ENCODE measurements at regions not wholly inside any gene's neighbourhood (a gene's known extent, or its start where the extent isn't known, plus 50 kb on each side); places are given as distances from the start of the nearest gene placed in this dataset.

DNA sequence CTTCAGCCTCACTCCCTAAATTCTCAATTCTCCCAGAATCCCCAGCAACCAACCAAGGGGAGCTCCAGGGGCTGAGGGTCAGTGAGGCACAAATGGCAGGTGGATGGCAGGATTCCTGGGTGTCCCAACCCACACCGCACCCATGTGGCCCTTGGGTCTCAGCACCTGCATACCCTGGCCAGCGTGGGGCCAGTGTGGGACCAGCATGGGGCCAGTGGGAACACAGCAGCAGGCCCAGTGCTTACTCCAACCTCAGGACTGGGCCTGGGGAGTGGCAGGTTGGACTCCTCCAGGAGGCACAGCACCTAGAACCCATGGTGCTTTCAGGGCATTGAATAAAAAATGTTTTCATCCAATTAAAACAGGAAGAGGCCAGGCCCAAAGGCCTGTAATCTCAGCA lies 202.0 kb downstream of the TSHZ3 start:
- DNase-seq (ENCODE audit: extremely low spot score), result no peak
- Histone ChIP-seq H3K27ac (ENCODE audit: low read depth) (no peak overlapping the region), H3K4me3 (ENCODE audit: low read depth, low read length) (no peak overlapping the region), H3K36me3 (ENCODE audit: insufficient read depth) (no peaks in the 10 kb centered on the region), H3K4me1 (ENCODE audit: insufficient read depth) (no peaks in the 10 kb centered on the region)
- WGBS, result 95% methylated on average over 2 of the region's 2 CpGs

DNA sequence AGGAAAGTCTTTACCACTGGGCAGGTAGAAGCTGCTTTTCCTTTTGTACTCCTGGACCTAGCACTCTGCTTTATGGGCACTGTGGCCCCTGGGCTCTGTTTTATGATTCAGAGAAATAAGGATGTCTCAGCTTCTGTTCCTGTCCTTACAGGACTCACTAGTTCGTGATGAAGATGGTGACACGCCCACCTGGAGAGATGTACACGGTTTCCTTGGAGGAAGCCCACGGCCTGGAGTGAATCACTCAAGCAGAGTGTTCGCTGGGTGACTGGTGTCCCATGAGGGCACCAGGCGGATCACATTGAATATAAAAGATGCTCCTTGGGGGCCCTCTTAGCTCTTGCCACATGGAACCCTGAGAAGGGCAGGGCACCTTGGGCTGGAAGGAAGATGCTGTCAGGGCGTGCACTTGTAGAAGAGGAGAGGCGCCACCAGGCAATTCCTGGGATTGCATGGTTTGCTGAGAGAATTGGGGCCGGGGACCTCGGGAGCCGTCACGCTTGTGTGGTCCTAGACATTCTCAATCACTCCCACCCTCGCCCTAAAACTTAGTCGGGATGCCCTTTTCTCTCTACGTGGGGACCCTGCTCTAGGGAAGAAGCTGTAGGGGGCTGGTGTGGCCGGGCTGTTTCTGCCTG lies 202.6 kb downstream of the TSHZ3 start:
- Histone ChIP-seq H3K27ac (ENCODE audit: low read depth) (no peak overlapping the region), H3K36me3 (ENCODE audit: insufficient read depth) (no peaks in the 10 kb centered on the region), H3K4me1 (ENCODE audit: insufficient read depth) (no peaks in the 10 kb centered on the region), H3K4me3 (ENCODE audit: low read depth, low read length) (no peak overlapping the region)
- WGBS, result 92% methylated on average over 16 of the region's 16 CpGs
- no peak for DNase-seq (ENCODE audit: extremely low spot score)

DNA sequence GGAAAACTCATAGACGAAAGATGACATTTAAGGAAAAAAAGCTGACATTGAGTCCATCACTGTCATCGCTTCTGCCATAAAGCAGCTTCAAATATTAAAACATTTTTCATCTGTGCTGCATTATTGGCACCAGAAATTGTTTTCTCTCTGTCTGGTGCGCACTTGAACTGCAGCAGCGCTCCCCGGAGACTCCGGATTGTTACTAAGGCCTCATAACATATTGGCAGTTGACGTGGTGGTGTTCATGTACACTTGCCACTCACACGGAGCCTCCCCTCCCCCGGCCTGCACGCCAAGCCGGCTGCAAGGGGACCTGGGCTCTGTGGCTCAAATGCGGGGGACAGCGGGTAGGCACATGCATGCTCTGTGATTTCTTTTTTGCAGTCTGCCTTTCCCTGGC lies 203.2 kb downstream of the TSHZ3 start:
- no peak overlapping the region for H3K27ac ChIP-seq (ENCODE audit: low read depth)
- no peak for DNase-seq (ENCODE audit: extremely low spot score)
- WGBS, result 87% methylated on average over 13 of the region's 13 CpGs

DNA sequence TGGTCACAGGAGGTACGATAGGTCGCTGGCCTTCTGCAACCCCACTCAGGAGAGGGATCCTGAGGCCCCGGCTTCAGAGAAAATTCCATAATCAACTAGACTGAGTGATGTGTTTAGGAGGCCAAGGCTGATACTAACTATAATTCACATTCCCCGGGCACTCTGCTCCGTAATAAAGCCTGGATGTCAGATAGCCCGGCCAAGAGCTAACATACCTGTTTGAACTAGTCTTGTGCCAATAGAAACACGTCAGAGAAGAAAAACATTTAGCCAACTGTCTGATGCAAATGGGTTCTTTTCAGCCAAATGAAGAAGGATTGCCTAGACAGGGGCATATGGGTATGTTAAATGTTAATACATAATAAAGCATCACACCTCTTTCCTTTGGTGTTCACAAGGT lies 204.2 kb downstream of the TSHZ3 start:
- Histone ChIP-seq H3K36me3 (ENCODE audit: insufficient read depth) (no peaks in the 10 kb centered on the region), H3K4me1 (ENCODE audit: insufficient read depth) (no peaks in the 10 kb centered on the region), H3K4me3 (ENCODE audit: low read depth, low read length) (no peak overlapping the region), H3K27ac (ENCODE audit: low read depth) (no peak overlapping the region)
- 76% methylated on average over 7 of the region's 7 CpGs for WGBS
- no peak for DNase-seq (ENCODE audit: extremely low spot score)

More for the DNA sequence above, 203.2 kb downstream of the TSHZ3 start:
- H3K4me3 ChIP-seq (ENCODE audit: low read depth, low read length), result no peak overlapping the region
- no peaks in the 10 kb centered on the region for H3K4me1 ChIP-seq (ENCODE audit: insufficient read depth)
- no peaks in the 10 kb centered on the region for H3K36me3 ChIP-seq (ENCODE audit: insufficient read depth)

DNA sequence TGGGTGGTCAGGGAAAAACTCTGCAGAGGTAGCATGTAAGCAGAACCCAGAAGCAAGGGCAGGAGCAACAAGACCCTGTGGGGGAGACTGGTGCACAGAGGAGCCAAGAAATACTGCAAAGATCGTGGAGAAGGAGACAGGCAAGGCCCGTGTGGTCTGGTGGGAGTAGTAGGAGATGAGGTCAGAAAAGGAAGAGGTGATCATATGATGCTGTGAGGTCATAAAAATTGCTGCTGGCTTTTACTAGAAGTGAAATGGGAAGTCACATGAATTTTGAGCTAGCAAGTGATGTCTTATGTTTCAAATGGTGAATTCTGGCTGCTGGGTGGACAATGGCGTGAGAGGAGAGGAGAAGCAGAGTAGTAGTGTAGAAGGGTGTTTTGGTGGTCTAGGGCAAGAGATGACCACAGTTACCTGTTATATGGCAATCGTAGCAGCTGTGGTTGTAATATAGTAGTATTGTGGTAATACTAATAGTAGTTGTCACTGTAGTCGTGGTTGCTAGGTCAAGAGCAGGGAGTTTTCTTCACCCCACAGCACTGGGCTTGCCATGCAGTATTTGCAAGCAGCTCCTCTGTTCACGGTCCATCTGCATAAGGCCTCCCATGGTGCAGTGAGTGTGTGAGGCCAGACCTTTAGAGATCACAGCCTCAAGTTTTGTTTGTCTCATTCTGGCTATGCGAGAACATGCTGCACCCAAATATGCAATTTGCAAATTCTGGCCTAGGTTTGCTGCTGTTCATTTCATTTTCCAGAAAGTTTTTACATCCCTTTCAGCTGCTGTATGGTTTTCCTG lies 205.0 kb downstream of the TSHZ3 start:
- DNase-seq (ENCODE audit: extremely low spot score), result no peak
- WGBS, result 92% methylated on average over 7 of the region's 7 CpGs
- Histone ChIP-seq H3K4me3 (ENCODE audit: low read depth, low read length) (no peak overlapping the region), H3K36me3 (ENCODE audit: insufficient read depth) (no peaks in the 10 kb centered on the region), H3K4me1 (ENCODE audit: insufficient read depth) (no peaks in the 10 kb centered on the region), H3K27ac (ENCODE audit: low read depth) (no peak overlapping the region)

DNA sequence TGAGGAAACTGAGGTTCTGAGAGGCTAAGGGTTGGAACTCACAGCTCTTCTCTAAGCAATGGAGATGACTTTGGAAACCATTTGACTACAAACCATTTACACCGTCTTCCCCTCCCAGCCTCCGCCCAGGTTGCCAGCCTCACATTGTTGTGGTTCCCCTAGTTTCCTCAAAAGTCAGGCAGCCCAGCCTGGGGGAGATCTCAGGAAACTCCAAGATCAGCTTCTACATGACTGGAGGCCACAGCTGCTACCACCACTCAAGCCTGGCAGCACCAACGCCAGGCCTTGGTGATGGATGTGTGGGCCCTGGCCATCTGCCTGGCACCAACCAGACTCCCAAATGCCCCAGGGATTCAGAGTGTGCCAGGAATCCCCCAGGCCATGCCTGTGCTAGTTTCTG lies 207.9 kb downstream of the TSHZ3 start:
- DNase-seq (ENCODE audit: extremely low spot score), result no peak

DNA sequence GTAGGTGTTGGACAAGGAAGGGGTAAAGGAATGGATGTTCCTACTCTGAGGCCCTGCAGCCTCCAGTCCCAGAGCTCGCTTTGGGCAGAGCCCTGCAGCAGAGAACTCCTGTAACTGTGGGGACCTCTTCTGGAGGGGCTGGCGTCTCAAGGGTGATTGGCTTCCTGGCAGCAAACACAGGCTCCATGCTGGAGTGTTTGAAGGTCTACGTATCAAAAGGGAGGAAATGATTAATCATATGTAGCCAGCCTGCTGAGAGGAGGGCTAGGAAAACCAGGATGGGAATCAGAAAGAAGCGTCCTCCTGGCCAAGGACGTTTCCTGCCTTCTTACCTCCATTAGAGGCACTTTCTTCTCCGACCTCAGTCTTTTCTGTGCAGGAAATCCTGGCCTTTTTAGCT lies 208.5 kb downstream of the TSHZ3 start:
- no peak overlapping the region for H3K27ac ChIP-seq (ENCODE audit: low read depth)
- no peak overlapping the region for H3K4me3 ChIP-seq (ENCODE audit: low read depth, low read length)
- WGBS, result 75% methylated on average over 6 of the region's 6 CpGs
- no peaks in the 10 kb centered on the region for H3K36me3 ChIP-seq (ENCODE audit: insufficient read depth)
- no peaks in the 10 kb centered on the region for H3K4me1 ChIP-seq (ENCODE audit: insufficient read depth)
- DNase-seq (ENCODE audit: extremely low spot score), result no peak

More for the DNA sequence above, 207.9 kb downstream of the TSHZ3 start:
- H3K4me3 ChIP-seq (ENCODE audit: low read depth, low read length), result no peak overlapping the region
- 94% methylated on average over 3 of the region's 3 CpGs for WGBS
- no peak overlapping the region for H3K27ac ChIP-seq (ENCODE audit: low read depth)
- no peaks in the 10 kb centered on the region for H3K4me1 ChIP-seq (ENCODE audit: insufficient read depth)
- no peaks in the 10 kb centered on the region for H3K36me3 ChIP-seq (ENCODE audit: insufficient read depth)

DNA sequence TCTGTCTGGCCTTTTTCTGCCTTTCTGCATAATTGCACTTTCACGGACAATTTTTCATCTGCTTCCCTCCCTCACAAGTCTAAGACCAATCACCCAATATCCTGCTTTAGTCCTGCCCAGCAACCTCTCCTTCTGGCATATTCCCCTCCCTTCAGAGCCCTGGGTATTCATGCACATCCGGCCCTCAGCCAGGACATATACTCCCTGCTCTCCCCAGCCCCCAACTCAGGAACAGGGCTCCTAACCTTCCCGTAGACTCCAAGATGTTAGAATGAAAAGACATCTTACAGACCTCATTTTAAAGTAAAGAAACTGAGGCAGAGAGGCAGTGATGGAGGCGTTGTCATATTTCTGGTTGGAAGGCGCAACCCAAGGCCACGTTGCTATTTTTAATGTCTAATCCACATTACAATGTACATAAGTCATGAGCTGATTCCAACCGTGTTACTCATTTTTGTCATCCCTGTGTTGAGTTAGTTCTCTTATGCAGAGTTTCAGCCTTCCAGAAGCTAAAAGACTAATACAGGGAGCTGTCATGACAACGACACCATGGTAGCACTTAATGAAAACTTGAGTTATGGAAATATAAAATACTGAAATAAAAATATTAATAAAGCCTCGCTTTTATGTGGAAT lies 209.2 kb downstream of the TSHZ3 start:
- WGBS, result 78% methylated on average over 9 of the region's 9 CpGs
- H3K4me1 ChIP-seq (ENCODE audit: insufficient read depth), result no peaks in the 10 kb centered on the region
- no peak overlapping the region for H3K27ac ChIP-seq (ENCODE audit: low read depth)
- no peak overlapping the region for H3K4me3 ChIP-seq (ENCODE audit: low read depth, low read length)
- no peaks in the 10 kb centered on the region for H3K36me3 ChIP-seq (ENCODE audit: insufficient read depth)
- no peak for DNase-seq (ENCODE audit: extremely low spot score)

DNA sequence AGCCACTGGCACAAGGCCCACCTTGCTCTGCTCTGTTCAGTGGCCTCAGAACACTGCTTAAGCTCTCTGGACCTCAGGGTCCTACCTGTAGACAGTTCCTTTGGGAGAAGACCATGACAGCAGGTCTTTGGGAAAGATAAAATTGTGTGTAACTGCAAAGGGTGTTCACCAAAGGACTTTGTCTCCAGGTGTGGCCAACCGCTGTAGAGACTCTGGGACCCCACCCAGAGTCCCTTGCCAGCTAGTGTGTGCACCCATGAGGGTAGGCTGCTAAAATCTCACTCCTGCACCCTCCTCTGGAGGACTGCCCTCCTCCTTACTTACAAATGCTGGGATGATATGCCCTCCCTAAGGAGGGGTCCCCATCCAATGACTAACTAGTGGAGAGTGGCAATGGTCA lies 211.2 kb downstream of the TSHZ3 start:
- Histone ChIP-seq H3K36me3 (ENCODE audit: insufficient read depth) (no peaks in the 10 kb centered on the region), H3K27ac (ENCODE audit: low read depth) (no peak overlapping the region), H3K4me3 (ENCODE audit: low read depth, low read length) (no peak overlapping the region), H3K4me1 (ENCODE audit: insufficient read depth) (no peaks in the 10 kb centered on the region)
- WGBS, result 98% methylated on average over 1 of the region's 1 CpG
- no peak for DNase-seq (ENCODE audit: extremely low spot score)

DNA sequence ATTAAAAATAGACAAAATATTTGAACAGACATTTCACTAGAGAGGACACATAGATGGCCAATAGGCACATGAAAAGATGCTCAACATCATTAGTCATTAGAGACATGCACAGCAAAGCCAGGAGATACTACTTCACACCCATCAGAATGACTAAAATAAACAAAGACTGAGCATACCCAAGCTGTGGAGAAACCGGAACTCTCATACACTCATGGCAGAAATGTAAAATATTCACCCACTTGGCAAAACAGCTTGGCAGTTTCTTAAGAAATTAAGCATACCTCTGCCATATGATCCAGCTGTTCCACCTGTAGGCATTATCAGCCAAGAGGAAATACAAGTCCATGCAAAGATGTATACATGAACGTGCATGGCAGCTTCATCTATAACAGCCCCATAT lies 213.4 kb downstream of the TSHZ3 start:
- WGBS, result 55% methylated on average over 2 of the region's 2 CpGs
- H3K4me1 ChIP-seq (ENCODE audit: insufficient read depth), result no peaks in the 10 kb centered on the region

DNA sequence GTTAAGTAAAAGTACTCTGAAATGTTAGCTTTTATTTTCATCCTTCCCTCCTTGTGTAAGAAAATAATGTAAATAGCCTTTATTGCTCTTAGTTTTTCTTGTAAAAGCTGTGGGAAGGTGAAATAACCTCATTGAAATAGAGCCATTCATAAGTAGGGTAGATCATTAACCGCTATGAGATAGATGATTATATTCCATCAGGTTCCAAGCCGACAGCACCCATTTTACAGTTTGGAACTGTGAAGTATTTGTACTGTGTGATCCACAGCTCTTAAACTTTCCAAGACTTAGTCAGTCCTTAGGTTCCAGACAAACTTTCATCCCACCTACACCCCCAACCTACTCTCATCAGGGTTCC lies 216.5 kb downstream of the TSHZ3 start:
- DNase-seq (ENCODE audit: extremely low spot score), result no peak
- 87% methylated on average over 2 of the region's 2 CpGs for whole genome bisulfite sequencing
- Histone ChIP-seq H3K36me3 (ENCODE audit: insufficient read depth) (no peaks in the 10 kb centered on the region), H3K27ac (ENCODE audit: low read depth) (no peak overlapping the region), H3K4me1 (ENCODE audit: insufficient read depth) (no peaks in the 10 kb centered on the region), H3K4me3 (ENCODE audit: low read depth, low read length) (no peak overlapping the region)

More for the DNA sequence above, 213.4 kb downstream of the TSHZ3 start:
- no peaks in the 10 kb centered on the region for H3K36me3 ChIP-seq (ENCODE audit: insufficient read depth)
- no peak for DNase-seq (ENCODE audit: extremely low spot score)
- H3K27ac ChIP-seq (ENCODE audit: low read depth), result no peak overlapping the region
- no peak overlapping the region for H3K4me3 ChIP-seq (ENCODE audit: low read depth, low read length)

DNA sequence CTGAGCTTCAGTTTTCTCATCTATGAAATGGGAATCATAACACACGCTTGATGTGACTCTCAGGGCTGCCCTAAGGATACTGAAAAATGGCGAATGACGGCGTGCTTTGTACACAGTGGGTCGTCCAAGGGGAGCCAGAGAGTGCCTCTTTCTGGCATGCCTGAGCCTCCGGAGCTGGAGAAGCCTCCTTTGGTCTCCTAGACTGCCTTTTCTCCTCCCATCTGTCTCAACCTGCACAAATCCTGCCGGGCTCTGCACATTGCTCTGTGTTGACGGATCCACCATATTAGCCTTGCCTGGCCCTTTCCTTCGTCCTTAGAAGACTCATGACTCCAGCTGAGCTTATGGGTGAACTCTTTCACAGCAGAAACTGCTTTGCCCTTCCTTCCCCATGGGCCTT lies 220.9 kb downstream of the TSHZ3 start:
- H3K4me3 ChIP-seq (ENCODE audit: low read depth, low read length), result no peak overlapping the region
- WGBS, result 97% methylated on average over 9 of the region's 9 CpGs
- no peaks in the 10 kb centered on the region for H3K36me3 ChIP-seq (ENCODE audit: insufficient read depth)
- H3K27ac ChIP-seq (ENCODE audit: low read depth), result no peak overlapping the region
- no peak for DNase-seq (ENCODE audit: extremely low spot score)
- no peaks in the 10 kb centered on the region for H3K4me1 ChIP-seq (ENCODE audit: insufficient read depth)

DNA sequence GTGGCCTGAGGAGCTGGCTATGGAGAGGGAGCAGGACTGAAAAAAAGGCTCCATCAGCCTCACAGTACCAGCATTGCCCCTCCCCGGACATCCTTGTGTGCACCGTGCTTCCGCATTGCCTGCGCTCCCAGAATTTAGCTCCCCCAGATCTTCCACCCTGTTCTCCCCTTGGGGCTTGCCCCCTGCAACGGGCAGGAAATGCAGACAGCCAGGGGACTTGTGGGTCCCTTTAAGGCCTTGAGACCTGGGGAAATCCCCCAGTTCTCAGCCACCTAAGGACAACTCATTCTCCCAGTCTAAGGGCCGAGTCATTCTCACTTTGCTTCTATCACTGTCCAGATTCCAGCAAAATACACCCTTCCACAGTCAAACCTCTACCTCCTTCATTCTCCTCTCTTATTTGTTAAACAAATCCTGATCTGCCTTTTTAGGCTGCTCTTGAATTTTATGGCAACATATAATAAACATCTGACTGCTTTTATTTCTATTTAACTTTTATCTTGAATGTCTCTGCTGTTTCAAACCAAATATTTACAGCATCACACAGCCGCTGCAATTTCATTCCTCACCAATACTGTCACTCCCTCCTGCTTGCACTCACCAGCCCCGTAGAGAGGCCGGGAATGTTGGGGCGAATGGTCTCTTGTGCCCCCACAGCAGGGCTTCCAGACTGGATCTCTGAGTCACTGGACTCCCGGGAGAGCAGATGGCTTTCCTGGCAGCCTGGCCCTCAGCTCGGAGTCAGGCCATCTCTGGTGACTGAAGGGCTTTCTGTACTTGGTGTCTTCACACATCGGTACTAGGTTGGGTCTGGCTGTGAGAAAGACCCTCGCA lies 221.9 kb downstream of the TSHZ3 start:
- H3K27ac ChIP-seq (ENCODE audit: low read depth), result no peak overlapping the region
- no peak overlapping the region for H3K4me3 ChIP-seq (ENCODE audit: low read depth, low read length)
- no peaks in the 10 kb centered on the region for H3K4me1 ChIP-seq (ENCODE audit: insufficient read depth)
- no peak for DNase-seq (ENCODE audit: extremely low spot score)
- WGBS, result 35% methylated on average over 14 of the region's 14 CpGs
- no peaks in the 10 kb centered on the region for H3K36me3 ChIP-seq (ENCODE audit: insufficient read depth)

Measured in urinary bladder (tissue), 3 donors.